IPS-18c (cell line): ENCODE measurements at regions not wholly inside any gene's neighbourhood (a gene's known extent, or its start where the extent isn't known, plus 50 kb on each side); places are given as distances from the start of the nearest gene placed in this dataset.
"Not testable (repeated sequence)": the region's sequence is repeated elsewhere in the genome, so short reads cannot be mapped to it uniquely, and the experiment has no call there.

Experiments
- H3K4me3 ChIP-seq: 2 replicates; pipeline ENCODE4 v1.7.0; 2013; ENCODE audit warnings: low read depth, mild to moderate bottlenecking, low read length, moderate library complexity; ENCODE audit not compliant: insufficient read depth
- H3K9me3 ChIP-seq: one replicate; pipeline ENCODE4 v1.6.1; 2013; ENCODE audit warnings: mild to moderate bottlenecking, low read length, moderate library complexity; ENCODE audit not compliant: control insufficient read depth, insufficient read depth

DNA sequence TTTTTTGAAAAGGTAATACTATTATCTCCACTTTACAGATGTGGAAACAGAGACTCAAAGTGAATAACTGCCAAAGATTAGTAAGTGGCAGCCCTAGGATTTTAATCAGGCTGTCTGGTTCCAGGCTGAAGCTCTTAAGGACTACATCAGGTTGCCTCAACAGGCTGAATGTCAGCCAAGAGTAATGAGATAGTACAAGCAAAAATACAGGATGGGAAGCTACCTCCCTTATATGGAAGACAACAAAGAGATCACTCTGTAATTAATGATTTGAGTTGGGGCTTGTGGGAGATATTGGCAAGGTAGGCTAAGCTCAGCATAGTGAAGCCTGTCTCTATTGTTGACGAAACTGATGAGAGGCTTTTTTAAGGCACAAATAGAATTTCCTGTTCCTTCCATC lies 323.1 kb downstream of the KCNJ3 start:
- H3K9me3 ChIP-seq, result no peaks in the 10 kb centered on the region
- H3K4me3 ChIP-seq, result no peak overlapping the region

DNA sequence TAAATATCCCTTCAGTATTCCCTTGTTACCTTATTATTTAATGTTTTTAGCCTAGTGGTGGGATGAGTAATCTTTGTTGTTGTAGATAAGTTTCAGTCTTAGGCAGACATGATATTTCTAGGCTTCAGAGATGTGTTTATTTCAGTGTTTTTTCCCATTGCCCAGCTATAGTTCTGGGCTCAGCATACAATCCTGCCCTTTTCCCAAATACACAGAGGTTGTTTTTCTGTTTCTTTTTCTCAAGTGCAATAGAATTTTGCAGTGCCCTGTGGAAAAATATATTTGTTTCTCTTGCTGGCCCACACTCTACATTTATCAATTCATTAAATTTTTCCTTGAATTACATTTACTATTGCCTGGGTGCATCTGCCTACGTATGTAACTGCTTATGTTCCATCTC lies 321.8 kb downstream of the KCNJ3 start:
- Histone ChIP-seq H3K9me3 (no peaks in the 10 kb centered on the region), H3K4me3 (no peak overlapping the region)

DNA sequence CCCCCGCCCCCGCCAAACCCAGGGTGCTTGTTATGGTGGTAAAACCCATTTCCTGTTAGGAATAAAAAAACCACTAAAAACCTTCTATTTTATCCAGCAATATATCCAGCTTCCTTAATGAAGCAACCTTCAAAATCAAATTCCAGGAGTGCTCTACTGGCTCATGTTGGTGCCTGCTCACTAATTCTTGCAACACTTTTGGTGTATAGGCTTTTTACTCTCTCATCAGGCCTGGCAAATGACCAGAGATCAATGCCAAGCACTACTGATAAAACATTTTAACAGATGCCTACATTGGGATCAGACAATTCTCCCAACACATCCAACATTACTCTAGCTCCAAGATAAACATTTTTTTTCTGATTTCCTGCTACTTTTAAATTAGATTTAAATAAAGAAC lies 312.4 kb downstream of the KCNJ3 start:
- H3K4me3 ChIP-seq, result no peak overlapping the region
- no peaks in the 10 kb centered on the region for H3K9me3 ChIP-seq

DNA sequence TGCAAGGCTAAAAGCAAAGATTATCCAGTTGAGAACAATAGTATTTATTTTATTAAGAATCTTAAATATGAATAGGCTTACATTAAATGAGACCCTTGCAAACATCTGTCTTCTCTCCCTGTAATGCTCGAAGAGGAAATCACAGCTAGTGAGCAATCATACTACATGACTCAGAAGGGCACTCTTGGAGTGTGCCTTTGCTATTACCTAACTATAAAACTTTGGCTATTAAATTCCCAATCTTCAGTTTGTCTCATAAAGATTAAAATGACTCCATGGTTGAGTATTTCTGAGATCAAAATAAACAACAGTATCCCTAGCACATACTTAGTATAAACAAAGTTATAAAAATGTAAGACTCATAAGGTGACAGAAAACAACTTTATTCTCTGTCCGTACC lies 296.9 kb downstream of the KCNJ3 start:
- Histone ChIP-seq H3K4me3 (no peak overlapping the region), H3K9me3 (no peaks in the 10 kb centered on the region)

DNA sequence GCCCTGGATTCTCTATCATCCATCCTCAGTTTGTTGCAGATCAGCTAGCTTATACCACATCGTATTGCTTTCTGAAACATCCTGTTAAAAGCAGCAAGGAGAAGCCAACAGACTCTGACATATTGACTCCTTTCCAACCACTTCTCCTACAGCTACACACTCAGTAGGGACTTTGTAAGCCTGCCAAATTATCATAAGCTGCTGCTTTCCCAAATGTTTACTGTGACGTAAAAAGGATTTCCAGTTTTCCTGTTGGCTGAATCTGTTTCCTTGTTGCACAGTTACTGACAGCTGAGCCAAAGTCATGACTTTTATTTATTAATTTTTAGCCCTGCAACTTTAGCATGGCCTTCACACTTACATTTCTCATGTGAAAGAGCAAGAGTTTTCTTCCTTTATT lies 294.3 kb downstream of the KCNJ3 start:
- H3K9me3 ChIP-seq, result no peaks in the 10 kb centered on the region
- no peak overlapping the region for H3K4me3 ChIP-seq

DNA sequence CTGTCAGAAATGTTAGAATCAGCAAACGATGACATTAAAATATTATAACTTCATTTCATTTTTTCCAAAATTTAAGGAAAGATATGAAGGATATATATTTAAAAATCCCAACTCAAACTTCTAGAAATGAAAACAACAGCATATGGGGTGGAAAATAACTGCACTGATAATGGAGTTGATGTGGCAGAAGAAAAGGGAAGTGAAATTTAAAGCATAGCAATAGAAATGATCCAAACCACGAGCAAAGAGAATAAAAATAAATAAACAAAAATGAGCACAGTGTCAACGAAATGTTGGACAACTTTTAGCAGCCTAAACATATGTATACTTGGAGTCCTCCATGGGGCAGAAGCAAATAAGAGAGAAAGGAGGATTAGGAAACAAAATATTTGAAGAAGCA lies 280.2 kb downstream of the KCNJ3 start:
- Histone ChIP-seq H3K9me3 (no peaks in the 10 kb centered on the region), H3K4me3 (no peak overlapping the region)

DNA sequence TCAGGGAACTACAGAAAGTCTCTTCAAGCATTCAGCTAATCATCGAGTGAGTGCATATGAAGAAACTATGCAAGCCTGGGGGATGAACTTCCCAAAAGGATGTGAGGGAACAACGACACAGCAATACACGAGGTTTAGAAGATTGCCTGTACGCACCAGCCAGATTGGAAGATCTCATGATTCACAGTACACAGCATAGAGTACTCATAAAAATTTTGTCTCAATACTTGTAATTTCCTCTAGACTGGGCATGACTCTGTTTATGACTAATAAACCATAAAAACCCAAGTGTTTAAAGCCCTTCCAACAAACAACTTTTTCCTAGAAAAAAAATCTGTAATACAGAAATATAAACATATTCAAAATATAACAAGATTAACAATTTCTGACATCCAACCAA lies 279.7 kb downstream of the KCNJ3 start:
- H3K4me3 ChIP-seq, result no peak overlapping the region
- H3K9me3 ChIP-seq, result no peaks in the 10 kb centered on the region

DNA sequence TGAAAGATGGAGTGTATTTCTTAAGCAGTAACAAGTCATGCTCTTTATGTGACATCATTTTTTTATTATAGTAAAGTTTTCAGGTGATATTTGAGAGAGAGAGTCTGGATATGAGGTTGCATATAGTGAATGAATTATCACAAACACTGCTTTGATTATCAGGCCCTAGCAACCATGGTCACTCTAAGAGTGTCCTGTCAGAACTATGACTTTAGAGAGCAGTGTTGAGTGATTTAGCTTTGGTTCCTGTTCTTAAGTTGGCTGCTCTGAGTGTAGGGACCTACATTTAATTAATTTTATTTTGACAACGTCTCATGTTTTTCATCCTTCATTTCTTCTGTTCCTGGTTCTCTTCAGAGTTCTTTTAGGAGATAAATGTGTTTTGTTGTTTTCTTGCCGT lies 275.5 kb downstream of the KCNJ3 start:
- Histone ChIP-seq H3K9me3 (no peaks in the 10 kb centered on the region), H3K4me3 (no peak overlapping the region)

DNA sequence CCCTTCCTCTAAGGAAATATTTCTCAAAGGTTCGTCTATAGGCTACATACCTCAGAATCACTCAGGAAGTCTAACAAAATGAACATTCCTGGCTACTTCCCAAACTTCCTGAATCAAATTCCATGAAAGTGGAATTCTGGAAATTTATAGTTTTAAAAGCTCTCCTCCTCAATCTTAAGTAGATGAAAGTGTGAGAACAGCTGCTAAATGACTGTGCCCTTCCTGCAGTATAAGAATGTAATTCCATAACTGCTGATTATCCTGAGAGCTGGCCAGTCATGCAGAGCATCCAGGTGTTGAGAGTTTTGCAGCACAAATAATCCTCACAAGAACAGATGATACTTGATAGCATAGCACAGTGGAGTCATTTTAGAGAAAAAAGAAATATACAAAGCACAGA lies 265.0 kb downstream of the KCNJ3 start:
- Histone ChIP-seq H3K9me3 (no peaks in the 10 kb centered on the region), H3K4me3 (no peak overlapping the region)

DNA sequence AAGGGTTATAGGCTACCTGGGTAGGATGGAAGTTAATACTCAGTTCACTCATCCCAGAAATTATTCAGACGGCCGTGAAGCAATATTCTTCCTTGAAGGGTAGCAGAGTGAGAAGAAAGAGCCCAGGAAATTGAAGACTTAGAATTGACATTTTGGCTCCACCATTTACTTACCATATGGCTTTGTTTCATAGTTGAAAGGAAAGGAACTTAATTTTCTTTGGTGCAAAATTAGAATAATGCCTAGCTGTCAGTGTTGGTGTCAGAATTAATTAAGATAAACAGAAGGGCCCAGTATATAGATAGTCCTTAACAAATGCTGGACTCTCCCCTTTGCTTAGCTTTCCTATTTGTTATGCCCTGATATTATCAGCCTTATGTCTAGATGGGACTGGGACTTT lies 263.2 kb downstream of the KCNJ3 start:
- Histone ChIP-seq H3K9me3 (no peaks in the 10 kb centered on the region), H3K4me3 (no peak overlapping the region)

DNA sequence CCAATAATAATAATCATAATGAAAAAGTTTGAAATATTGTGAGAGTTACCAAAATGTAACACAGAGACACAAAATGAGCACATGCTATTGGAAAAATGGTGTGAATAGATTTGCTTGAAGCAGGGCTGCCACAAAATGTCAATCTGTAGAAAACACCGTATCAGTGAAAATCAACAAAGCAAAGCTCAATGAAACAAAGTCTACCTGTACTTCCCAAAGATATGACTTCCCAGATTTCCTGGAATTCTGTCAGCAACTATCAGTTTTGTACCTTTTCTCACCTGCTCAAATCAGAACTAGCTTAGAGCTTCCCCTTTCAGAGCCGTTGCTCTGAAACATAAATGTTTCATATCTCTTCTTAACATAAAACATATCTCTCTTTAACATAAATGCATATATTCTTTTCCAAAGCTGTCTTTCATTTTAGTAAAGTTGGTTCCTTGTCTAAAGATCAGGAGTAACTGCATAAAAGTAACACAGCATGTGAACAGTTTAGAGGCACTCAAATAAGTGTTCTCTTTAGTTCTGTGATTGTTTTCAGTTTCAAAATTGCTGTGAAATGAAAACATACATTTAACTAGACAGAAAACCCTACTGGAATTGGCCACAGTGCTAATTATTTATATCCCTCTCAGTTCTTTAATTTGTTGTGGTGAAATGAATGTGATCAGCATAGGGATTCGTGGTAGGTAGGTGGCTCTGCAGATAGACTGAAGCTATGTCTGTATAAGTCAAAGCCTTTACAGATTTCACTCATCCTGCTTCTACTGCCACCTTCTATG lies 262.5 kb downstream of the KCNJ3 start:
- H3K9me3 ChIP-seq, result no peaks in the 10 kb centered on the region
- H3K4me3 ChIP-seq, result no peak overlapping the region

DNA sequence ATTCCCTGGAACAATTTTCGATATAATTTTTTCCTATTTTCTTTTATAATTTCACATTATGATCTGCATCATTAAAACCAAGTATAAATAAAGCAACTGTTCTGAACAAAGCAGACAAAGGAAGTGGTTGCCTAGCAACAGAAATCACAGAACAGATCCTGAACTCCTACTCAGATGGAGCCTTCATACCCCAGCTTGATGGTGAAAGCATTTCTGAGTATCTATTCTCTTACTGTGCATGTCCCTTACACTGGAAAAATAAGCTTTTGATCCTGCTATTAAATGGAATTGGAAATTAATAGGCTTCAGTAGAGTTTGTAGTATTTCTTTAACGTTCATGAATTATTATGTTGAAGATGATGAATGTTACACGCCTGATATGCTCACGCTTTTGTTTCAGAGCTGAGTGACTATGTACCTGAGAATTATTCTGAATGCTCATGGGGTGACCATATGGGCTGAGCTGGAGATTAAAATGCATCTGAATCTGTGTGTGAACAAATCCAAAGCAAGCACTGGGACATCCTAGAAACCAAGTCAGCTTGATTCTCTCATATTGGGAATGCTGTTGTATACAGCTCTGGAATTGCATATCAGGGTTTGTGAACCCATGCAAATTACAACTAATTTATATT lies 254.0 kb downstream of the KCNJ3 start:
- H3K4me3 ChIP-seq, result no peak overlapping the region

DNA sequence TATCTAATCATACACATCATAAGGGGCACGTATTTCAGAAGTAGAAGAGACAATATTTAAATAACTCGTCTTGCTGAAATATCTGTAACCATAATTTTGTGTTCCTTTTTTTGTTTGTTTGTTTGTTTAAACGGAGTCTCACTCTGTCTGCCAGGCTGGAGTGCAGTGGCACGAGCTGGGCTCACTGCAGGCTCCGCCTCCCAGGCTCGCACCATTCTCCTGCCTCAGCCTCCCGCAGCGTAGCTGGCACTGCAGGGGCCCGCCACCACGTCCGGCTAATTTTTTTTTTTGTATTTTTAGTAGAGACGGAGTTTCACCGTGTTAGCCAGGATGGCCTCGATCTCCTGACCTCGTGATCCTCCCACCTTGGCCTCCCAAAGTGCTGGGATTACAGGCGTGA lies 248.9 kb downstream of the KCNJ3 start:
- H3K4me3 ChIP-seq, H3K9me3 ChIP-seq: not testable (repeated sequence)

More for the DNA sequence above, 254.0 kb downstream of the KCNJ3 start:
- H3K9me3 ChIP-seq, result no peaks in the 10 kb centered on the region

DNA sequence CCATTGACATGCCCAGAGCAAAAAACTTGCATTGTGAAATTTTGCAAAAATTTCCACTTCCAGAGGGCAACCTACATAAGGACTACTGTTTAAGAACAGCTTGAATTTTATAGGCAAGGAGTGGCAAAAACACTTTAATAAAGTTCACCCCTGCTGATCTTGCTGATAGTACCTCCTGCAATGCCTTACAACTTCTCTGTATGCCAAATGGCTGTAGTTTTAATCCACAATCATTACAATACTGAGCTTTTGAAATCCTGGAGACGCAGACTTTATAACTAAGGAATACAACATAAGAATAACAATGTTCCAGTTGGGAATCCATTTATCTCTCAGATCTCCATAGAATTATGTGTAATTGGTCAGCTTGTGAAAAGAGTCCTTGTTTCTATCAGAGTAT lies 247.5 kb downstream of the KCNJ3 start:
- no peaks in the 10 kb centered on the region for H3K9me3 ChIP-seq
- H3K4me3 ChIP-seq, result no peak overlapping the region

DNA sequence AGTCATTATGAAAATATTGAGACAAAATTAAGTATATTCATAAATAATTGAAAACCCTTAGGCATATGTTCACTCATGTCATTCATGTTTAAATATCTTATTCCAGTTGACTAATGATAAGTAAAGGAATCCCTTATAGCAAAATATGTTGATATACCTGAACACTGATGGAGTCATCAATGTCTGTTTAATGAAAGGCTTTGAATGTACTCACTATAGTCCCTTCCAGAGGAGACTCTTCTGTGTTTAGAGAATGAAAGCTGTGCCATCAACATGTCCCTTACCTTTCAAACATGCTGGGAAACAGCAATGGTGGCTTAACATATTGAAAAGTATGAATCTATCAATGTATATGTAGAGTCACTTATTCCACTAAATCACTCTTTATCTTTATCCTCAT lies 242.9 kb downstream of the KCNJ3 start:
- Histone ChIP-seq H3K9me3 (no peaks in the 10 kb centered on the region), H3K4me3 (no peak overlapping the region)

DNA sequence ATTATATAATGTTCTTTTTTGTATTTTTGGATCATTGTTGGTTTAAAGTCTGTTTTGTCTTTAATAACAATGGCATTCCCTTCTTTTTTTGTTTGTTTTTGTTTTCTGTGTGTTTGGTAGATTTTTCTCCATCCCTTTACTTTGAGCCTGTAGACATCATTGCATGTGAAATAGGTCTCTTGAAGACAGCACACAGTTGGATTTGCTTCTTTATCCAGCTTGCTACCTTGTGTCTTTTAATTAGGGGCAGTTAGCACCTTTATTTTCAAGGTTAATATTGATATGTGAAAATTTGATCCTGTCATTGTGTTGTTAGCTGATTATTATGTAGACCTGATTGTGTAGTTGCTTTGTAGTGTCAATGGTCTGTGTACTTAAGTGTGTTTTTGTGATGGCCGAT lies 235.7 kb downstream of the KCNJ3 start:
- H3K9me3 ChIP-seq, result no peaks in the 10 kb centered on the region
- H3K4me3 ChIP-seq, result no peak overlapping the region

DNA sequence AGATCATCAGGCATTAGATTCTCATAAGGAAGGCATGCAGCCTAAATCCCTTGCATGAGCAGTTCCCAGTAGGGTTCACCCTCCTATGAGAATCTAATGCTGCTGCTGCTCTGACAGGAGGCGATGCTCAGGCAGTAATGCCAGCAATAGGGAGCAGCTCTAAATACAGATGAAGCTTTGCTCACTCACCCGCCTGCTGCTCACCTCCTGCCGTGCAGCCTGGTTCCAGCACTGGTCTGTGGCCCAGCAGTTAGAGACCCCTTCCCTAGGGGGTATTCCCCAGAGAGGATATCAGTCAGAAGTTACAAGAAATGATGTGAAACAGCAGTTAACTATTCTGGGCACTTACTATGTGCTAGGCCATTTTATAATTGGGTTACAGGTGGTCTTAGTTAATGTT lies 226.0 kb downstream of the KCNJ3 start:
- Histone ChIP-seq H3K4me3 (no peak overlapping the region), H3K9me3 (no peaks in the 10 kb centered on the region)

DNA sequence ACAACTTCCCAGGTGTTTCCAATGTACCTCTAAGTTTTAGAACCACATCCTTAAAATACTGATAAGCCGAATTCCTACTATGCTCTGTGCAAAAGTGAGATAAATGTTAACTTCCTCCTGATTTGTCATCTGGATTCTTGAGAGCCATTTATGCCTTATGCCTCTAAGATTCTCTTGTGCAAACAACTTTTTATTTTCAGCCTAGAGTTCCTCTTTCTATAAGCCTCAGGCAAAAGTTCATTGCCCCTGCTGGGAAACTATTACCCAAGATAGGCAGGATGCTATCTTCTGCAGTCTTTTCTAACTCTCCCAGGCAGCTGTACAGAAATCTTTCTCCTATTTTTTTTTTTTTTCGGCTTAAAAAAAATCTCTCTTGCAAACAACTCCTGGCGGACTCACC lies 216.1 kb downstream of the KCNJ3 start:
- no peaks in the 10 kb centered on the region for H3K9me3 ChIP-seq
- no peak overlapping the region for H3K4me3 ChIP-seq

DNA sequence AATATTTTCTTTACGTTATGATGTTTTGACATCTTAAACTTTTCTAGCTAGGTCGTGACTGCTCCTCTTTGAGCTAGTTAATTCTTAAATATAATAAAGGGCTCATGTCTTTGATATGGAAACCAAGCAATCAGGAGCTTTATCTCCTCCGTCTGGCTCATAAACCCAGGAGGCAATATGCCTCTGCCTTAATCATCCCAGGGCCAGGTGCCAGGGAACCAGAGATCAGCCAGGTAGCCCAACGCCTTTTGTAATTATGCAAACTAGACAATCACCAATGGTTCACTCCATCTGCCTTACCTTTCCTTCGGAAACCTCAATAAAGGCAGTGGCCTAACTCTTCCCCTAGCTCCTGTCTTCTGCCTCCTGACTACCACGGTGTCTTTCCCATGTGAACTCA lies 213.7 kb downstream of the KCNJ3 start:
- H3K4me3 ChIP-seq, result no peak overlapping the region
- no peaks in the 10 kb centered on the region for H3K9me3 ChIP-seq
